T47D (cell line): ENCODE measurements at regions not wholly inside any gene's neighbourhood (a gene's known extent, or its start where the extent isn't known, plus 50 kb on each side); places are given as distances from the start of the nearest gene placed in this dataset.

Experiments
- DNase-seq, 2 experiments: peaks; one replicate each; pipeline versions ENCODE4 v3.0.0 to v3.0.0-alpha.2; 2011 to 2012; ENCODE audit warnings: low read depth in 1 of 2, low spot score in 1 of 2
- JUND ChIP-seq: IDR thresholded peaks from 2 replicates; pipeline ENCODE4 v1.6.1; 2012; ENCODE audit warnings: low read depth
- in situ Hi-C: cut with HindIII; loops from 2 replicates; pipeline ENCODE4 v1.10.0; 2016; ENCODE audit warnings: low sequenced_read_pairs, low pct_unique_long_range_greater_than_20kb

DNA sequence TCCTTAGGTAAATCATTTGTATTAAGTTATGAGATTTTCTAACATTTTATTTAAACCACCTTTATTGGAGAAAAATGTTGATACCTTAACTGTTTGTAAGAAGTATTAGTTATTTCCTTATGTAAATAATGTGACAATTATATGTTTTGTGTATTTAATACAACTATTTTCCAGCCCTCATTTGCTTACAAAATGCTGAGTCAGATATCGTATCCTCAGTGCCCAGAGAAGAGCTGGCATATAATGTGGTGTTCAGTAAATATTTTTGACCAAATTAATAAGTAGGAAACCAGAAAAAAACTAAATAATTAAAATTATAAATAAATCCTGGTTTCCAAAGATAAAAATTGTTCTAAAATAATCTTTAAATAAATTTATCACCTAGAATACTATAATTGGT, 140.2 kb upstream of the PCDH17 start:
- in situ Hi-C loops, result no loop called here
- TF ChIP-seq JUND, result no peak
- DNase-seq, result no peak

DNA sequence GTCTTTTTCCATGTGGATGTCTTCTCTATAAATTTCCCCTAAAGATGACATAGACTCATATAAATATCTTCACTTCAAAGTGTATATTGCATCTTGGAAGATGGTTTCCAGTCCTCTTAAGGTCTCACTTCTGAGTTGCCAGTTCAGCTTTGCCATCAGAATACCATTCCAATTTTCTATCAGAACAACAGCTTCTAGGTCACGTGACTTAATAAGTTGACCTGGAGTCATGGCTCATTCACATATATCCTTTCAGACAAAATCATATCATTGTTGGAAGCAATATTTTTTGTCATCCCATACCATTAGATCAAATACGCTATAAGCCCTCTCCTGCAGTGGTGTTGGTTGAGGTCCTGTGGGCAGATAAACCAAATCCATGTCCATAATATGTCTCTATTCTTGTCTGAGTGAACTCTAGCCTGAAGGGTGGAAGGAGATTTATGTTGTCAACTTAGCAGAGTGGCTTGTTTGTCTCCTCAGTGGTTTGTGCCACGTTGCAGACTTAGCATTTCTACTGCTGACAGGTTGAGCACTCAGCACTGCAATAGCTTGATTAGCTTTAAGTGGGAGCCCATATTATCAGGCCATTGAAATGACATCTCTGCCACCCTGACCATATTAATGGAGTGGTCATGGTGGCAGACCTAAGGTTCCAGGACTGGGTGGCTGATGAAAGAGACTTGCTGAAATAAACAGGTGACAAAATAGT, 123.6 kb upstream of the PCDH17 start:
- no peak for TF ChIP-seq JUND
- in situ Hi-C loops, result no loop called here

DNA sequence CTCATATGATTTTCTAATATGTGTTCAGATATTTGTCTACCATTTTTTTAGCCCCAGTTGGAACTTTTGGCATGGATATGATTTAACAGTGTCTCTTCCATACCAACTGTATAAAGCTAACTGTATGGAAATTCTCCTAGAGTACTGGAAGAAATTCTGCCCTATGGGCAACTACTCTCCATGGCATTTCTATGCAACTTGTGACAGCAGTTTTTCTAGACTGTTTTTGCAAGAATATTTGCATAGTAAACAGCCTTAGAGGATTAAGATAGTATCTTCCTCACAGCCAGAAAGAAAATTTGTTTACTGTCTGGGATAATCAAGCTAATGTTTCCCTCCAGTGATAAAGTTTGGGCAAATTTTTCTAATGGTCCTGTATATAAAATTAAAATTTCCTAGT, 119.9 kb upstream of the PCDH17 start:
- peak in 1 of 2 experiments; percentile 52 for DNase-seq
- in situ Hi-C loops, result no loop called here
- no peak for TF ChIP-seq JUND

More for the DNA sequence above, 123.6 kb upstream of the PCDH17 start:
- DNase-seq, result no peak

DNA sequence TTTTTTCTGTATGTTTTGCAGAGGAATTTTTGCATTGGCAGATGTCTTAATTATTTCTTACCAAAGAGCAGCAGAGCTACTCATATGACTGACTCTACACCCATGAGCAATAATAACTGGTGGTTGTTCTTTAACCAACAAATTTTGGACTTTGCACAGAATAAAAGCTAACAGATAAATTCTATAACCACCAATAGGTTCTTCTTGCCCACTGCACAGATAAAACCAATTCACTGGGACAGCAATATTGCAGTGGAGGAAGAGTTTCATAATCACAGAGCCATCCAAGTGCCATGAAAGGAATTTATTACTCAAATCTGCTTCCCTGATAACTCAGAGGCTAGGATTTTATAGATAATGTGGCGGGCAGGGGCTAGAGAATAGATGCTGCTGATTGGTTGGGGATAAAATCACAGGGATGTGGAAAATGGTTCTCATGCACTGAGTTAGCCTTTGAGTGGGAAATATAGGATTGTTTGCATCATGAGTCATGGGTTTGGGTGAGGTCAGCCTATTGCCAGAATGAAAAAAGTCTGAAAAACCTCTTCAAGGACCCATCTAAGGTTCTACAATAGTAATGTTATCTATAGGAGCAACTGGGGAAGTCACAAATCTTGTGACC, 104.3 kb upstream of the PCDH17 start:
- DNase-seq, result no peak
- no peak for TF ChIP-seq JUND
- in situ Hi-C loops, result no loop called here

DNA sequence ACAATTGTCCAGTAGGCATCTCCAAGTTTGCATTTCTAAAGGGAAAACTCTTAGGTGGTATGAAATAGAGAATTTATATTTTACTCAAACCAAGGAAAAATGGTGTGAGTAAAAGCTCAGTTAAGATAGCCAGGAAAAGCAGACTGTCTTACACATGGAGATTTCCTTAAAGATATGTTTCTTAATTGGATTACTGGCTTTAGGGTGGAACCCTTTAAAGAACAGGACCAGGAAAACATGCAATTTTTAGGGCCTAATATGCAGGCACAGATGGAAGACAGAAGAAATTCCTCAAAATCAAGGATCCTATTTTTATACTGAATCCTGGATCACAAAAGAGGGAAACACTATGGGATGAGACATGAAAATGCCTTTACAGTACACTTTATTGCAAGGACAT, 100.3 kb upstream of the PCDH17 start:
- DNase-seq, result no peak
- TF ChIP-seq JUND, result no peak
- in situ Hi-C loops, result no loop called here

DNA sequence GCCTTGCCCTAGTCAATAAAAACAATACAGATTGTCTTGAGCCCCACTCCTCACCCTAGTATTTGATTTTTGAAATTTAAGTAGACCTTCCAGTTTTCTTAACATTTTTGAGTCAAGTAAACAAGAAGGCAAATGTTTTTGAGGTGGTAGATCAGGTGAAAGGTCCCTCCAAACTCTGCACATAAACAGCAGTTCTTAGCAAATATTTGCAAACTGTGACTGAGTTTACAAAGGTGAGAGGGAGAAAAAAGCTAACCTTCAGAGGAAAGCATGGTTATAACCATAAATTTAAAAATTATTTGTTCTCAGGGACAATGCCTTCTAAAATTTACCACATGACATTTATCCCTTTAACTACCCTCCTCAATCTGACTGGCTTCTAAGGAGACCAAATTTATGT, 84.6 kb upstream of the PCDH17 start:
- DNase-seq, result no peak
- TF ChIP-seq JUND, result no peak
- in situ Hi-C loops, result no loop called here

DNA sequence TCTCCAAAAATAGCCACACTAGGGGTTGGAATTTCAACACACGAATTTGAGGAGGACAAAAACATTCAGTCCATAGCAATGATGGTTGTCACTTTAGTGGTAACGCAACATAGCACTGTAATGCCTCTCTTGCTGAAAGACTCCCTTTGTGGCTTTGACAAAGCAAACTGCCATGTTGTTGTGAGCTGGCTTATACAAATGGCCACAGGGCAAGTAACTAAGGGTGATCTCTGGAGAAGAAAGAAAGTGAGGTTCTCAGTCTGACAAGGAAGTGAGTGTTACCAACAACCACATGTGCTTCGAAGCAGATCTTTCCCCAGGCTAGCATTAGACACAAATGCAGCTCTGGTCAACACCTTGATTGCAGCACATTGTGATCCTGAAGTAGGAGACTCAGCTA, 79.1 kb upstream of the PCDH17 start:
- no peak for TF ChIP-seq JUND
- in situ Hi-C loops, result no loop called here
- DNase-seq, result peak in 1 of 2 experiments; percentile 56

DNA sequence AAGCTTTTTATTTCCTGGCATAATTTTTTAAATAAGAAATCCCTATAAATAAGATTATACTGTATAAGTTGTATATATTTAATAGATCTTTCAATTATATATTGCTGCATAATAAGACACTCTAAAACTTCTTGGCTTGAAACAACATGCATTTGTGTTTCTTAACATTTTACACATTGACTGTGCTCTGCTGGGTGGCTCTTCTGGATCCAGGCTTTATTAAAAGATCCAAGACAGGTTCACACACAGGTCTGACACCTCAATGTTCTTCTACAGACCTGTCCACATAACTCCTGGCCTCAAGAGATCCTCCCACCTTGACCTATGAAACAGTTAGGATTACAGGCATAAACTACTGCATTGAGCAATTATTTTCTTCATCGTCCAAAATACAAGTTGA, 77.6 kb upstream of the PCDH17 start:
- no peak for DNase-seq
- in situ Hi-C loops, result no loop called here
- TF ChIP-seq JUND, result no peak

DNA sequence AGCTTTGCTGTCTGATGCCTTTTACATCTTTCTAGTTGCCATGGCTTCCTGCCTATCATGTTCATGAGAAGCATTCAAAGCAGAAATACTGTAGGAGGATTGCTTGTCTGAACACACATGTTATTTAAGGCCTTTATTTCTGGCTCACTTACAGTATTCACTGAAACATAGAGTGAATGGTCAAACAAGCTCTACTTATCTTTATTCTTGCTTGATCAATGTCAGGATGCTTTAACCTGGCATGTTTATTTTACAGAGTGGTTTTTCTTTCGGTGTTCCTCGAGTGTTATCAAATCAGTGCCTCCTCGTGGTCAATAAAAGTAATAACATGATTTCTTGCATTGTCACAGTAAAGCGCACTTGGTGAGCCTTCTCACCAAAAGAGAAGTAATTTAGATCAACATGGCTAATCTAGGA, 73.5 kb upstream of the PCDH17 start:
- TF ChIP-seq JUND, result no peak
- peak in 1 of 2 experiments; percentile 33 for DNase-seq
- in situ Hi-C loops, result no loop called here

DNA sequence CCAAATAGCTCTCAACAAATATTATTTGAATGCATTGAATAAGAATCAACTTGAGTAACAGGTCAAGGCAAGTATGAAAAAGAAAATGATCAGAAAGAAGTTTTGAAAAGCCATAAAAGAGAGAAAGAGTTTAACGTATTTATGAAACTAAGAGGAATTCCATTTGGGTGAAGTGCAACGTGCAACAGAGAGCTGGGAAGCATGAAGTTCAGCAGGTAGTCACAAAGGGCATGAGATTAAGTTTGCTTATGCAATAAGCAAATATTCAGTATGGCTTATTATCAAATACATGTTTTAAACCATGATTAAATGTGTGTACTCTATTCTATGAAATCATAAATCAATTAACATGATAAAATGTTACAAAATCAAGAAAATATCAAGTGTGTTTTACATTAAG, 62.7 kb upstream of the PCDH17 start:
- TF ChIP-seq JUND, result no peak
- DNase-seq, result no peak
- in situ Hi-C loops, result no loop called here

DNA sequence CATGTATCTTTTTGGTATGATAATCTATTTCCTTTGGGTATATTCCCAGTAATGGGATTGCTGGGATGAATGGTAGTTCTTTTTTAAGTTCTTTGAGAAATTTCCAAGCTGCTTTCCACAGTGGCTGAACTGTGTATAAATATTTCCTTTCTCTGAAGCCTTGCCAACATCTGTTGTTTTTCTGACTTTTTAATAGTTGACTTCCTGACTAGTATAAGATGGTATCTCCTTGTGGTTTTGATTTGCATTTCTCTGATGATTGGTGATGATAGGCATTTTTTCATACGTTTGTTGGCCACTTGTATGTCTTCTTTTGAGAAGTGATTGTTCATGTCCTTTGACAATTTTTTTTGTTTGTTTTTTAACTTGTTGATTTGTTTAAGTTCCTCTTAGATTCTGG, 61.6 kb upstream of the PCDH17 start:
- in situ Hi-C loops, result no loop called here
- DNase-seq, result peak in 1 of 2 experiments; percentile 11
- TF ChIP-seq JUND, result no peak
